ENCODE measurements at regions not wholly inside any gene's neighbourhood (a gene's known extent, or its start where the extent isn't known, plus 50 kb on each side); places are given as distances from the start of the nearest gene placed in this dataset.

DNA sequence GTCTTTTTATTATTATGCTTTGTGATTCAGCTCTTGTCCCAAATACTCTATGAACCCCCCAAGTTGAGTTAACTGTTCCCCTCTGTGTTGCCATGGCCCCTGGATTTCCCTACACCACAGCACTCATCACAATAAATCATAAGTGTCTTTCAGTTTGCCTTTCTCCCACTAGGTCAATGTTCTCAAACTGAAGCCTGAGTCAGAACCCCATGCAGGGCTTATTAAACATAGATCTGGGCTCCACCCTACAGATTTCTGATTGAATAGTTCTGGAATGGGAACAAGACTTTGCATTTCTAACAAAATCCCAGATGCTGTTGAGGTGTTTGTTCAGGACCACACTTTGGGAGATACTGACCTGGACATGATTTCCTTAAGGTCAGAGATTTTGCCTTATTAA is 199.4 kb downstream of the TBX5 start:
- TF ChIP-seq, protein P1, sequence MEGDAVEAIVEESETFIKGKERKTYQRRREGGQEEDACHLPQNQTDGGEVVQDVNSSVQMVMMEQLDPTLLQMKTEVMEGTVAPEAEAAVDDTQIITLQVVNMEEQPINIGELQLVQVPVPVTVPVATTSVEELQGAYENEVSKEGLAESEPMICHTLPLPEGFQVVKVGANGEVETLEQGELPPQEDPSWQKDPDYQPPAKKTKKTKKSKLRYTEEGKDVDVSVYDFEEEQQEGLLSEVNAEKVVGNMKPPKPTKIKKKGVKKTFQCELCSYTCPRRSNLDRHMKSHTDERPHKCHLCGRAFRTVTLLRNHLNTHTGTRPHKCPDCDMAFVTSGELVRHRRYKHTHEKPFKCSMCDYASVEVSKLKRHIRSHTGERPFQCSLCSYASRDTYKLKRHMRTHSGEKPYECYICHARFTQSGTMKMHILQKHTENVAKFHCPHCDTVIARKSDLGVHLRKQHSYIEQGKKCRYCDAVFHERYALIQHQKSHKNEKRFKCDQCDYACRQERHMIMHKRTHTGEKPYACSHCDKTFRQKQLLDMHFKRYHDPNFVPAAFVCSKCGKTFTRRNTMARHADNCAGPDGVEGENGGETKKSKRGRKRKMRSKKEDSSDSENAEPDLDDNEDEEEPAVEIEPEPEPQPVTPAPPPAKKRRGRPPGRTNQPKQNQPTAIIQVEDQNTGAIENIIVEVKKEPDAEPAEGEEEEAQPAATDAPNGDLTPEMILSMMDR (IDR thresholded peaks at IDR 0.05; ENCODE audit: low read depth, low read length), result no peak
- Histone ChIP-seq H3K4me3 (ENCODE audit: low read depth, low read length) (no peak overlapping the region), H3K27me3 (no peaks in the 10 kb centered on the region), H3K4me1 (no peaks in the 10 kb centered on the region), H3K9me3 (no peaks in the 10 kb centered on the region), H3K36me3 (no peaks in the 10 kb centered on the region)
- no peak for DNase-seq

DNA sequence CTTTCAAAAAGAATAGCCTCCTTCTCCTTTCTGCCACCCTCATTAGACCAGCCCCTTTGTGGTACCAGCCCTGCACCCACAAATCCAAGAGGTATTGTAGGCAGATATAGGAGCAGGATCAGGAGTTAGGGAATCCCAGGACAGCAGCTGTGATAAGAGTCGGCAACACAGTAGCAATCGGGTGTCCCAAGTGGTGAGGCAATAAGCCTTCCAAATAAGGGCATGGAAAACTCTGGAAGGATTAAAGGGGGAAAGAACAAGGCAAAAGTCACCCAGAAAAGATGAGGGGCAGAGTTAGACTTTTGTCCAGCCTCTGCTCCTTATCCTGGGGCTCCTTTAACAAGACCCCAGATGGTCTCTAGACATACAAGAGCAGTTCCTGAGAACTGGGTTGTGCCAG is 204.2 kb downstream of the TBX5 start:
- Histone ChIP-seq H3K27me3 (no peaks in the 10 kb centered on the region), H3K9me3 (no peaks in the 10 kb centered on the region), H3K4me3 (ENCODE audit: low read depth, low read length) (no peak overlapping the region), H3K36me3 (no peaks in the 10 kb centered on the region), H3K4me1 (no peaks in the 10 kb centered on the region)
- DNase-seq, result no peak
- TF ChIP-seq, protein P1 (IDR thresholded peaks at IDR 0.05; ENCODE audit: low read depth, low read length), result no peak

DNA sequence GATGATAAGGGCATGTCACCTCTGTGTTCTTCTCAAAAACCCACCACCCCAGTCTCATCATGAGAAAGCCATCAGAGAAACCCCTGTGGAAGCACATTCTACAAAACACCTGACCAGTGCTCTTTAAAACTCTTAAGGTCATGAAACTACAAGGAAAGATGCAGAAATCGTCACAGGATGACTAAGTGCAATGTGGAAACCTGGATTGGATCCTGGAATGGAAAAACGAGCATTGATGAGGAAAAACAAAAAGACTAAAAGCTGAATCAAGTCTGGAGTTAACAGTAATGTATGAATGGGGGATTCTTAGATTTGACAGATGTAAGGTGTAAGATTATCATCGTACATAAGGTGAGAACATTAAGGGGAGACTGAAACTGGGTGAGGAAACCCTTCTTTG is 211.0 kb downstream of the TBX5 start:
- Histone ChIP-seq H3K4me3 (ENCODE audit: low read depth, low read length) (no peak overlapping the region), H3K27me3 (peaks cover 22% of the 10 kb centered on the region), H3K9me3 (no peaks in the 10 kb centered on the region), H3K36me3 (no peaks in the 10 kb centered on the region), H3K4me1 (no peaks in the 10 kb centered on the region)
- DNase-seq, result no peak
- TF ChIP-seq, protein P1 (IDR thresholded peaks at IDR 0.05; ENCODE audit: low read depth, low read length), result no peak

DNA sequence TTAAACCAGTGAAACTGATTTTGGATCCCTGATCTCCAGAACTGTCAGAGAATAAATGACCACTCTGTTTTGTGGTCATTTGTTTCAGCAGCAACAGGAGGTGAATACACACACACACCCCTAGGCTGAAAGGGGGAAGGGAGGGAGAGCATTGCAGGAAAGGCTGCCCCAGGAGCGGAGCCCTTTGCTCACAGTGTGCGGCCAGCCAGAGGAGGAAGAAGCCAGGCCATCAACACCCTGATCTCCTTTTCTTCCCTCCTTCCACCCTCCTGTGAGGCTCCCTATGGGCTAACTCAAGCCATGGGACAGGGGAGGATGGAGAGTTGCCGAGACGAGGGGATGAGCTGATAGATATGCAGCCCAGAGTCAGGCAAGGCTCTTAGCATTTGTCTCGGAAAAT is 211.9 kb downstream of the TBX5 start:
- Histone ChIP-seq H3K4me3 (ENCODE audit: low read depth, low read length) (no peak overlapping the region), H3K4me1 (no peaks in the 10 kb centered on the region), H3K9me3 (no peaks in the 10 kb centered on the region), H3K36me3 (no peaks in the 10 kb centered on the region), H3K27me3 (peaks cover 22% of the 10 kb centered on the region)
- TF ChIP-seq, protein P1 (IDR thresholded peaks at IDR 0.05; ENCODE audit: low read depth, low read length), result no peak
- no peak for DNase-seq

DNA sequence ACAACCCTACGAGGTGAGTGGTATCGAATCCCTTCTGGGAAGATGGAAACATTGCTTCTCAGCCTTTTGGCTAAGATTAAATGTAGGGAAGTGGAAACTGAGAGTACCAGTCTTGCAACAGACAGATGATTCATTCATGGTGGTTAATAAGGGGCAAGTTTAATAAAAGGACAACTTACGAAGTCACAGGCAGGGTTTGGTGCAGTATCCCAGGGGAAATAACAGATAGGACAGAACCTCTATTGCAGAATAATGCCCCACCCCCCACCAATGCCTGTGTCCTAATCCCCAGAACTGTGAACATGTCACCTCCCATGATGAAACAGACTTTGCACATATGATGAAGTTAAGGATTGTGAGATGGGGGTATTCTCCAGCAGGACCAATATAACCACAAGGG is 212.5 kb downstream of the TBX5 start:
- no peak for DNase-seq
- Histone ChIP-seq H3K4me1 (no peaks in the 10 kb centered on the region), H3K9me3 (no peaks in the 10 kb centered on the region), H3K27me3 (peaks cover 22% of the 10 kb centered on the region), H3K4me3 (ENCODE audit: low read depth, low read length) (no peak overlapping the region), H3K36me3 (no peaks in the 10 kb centered on the region)
- TF ChIP-seq, protein P1 (IDR thresholded peaks at IDR 0.05; ENCODE audit: low read depth, low read length), result no peak

DNA sequence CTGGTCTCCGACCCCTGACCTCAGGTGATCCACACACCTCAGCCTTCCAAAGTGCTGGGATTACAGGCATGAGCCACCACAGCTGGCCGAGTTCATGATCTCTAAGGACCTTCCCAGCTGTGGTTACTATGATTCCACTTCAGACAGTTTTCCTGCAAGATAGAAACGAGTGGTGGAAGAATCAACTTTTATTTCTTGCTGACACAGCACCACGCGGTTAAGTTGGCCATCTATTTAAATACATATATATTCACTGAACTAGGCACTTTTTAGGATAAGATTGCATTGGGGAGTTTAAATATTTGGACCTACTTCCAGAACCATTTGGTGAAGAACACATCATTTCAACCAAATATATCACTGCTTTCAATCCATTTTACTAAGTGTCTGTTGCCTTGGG is 213.4 kb downstream of the TBX5 start:
- peaks cover 25% of the 10 kb centered on the region for H3K27me3 ChIP-seq
- TF ChIP-seq, protein P1 (IDR thresholded peaks at IDR 0.05; ENCODE audit: low read depth, low read length), result no peak
- no peak for DNase-seq
- no peaks in the 10 kb centered on the region for H3K9me3 ChIP-seq
- no peak overlapping the region for H3K4me3 ChIP-seq (ENCODE audit: low read depth, low read length)
- H3K36me3 ChIP-seq, result no peaks in the 10 kb centered on the region
- no peaks in the 10 kb centered on the region for H3K4me1 ChIP-seq

All from BE2C (cell line).